Transverse colon (tissue), 3 donors: ENCODE measurements at regions not wholly inside any gene's neighbourhood (a gene's known extent, or its start where the extent isn't known, plus 50 kb on each side); places are given as distances from the start of the nearest gene placed in this dataset.

ENCODE experiments used
- POLR2A ChIP-seq: fragments of 450-650 bp; IDR thresholded peaks from one replicate; pipeline ENCODE4 v1.6.1; 2016; ENCODE audit warnings: antibody characterized with exemption, mild to moderate bottlenecking, moderate library complexity
- TF ChIP-seq, protein P1 (sequence below), 5 experiments: fragments of 200-600 bp in 3 of 5; fragments of 450-650 bp in 2 of 5; sonication (generic) in 3 of 5; IDR thresholded peaks; 1 replicate in 2 of 5; 2 replicates in 3 of 5; pipeline ENCODE4 v1.5.1; 2016 to 2017; ENCODE audit warnings: antibody characterized with exemption in 5 of 5, inconsistent platforms in 3 of 5, mild to moderate bottlenecking in 2 of 5, moderate library complexity in 1 of 5

DNA sequence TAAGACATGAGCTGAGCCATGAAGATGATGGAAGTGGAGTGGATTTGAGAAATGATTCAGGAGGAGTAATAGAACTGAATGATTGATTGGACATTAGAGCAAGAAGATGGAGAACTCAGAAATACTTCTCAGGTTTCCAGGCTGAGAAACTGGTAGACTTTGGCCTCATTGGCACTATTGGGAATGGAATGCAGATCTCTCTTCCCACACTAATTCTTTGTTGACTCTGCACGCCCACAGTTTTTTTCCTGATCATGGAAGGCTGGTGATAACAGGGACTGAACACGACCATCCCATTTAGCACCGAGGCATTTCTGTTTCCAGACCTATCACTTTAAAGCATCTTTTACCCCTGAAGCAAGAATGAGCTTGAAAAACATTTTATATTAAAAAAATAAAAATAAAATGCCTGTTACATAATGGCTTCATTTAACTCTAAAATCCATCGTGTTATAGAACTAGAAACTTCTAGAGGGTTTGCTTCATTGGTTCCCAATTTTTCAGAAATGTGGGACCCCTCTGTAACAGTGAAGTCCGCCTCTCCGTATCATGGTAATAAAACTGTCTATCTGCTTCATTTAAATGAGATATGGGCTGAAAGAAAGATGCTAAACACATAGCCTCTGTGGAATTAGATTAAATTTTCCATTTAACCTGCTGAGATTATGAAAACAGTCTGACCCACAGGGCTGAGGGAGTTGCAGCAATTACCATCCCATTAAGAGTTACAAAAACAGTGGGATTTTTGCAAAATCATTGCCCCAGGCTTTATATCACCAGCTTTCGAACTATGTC lies 562.0 kb upstream of the CFAP20DC start:
- TF ChIP-seq, protein P1, sequence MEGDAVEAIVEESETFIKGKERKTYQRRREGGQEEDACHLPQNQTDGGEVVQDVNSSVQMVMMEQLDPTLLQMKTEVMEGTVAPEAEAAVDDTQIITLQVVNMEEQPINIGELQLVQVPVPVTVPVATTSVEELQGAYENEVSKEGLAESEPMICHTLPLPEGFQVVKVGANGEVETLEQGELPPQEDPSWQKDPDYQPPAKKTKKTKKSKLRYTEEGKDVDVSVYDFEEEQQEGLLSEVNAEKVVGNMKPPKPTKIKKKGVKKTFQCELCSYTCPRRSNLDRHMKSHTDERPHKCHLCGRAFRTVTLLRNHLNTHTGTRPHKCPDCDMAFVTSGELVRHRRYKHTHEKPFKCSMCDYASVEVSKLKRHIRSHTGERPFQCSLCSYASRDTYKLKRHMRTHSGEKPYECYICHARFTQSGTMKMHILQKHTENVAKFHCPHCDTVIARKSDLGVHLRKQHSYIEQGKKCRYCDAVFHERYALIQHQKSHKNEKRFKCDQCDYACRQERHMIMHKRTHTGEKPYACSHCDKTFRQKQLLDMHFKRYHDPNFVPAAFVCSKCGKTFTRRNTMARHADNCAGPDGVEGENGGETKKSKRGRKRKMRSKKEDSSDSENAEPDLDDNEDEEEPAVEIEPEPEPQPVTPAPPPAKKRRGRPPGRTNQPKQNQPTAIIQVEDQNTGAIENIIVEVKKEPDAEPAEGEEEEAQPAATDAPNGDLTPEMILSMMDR (IDR thresholded peaks at IDR 0.05), result no peak
- no peak for TF ChIP-seq POLR2A
